Left ventricle myocardium superior (tissue), 1 donor: ENCODE measurements at regions not wholly inside any gene's neighbourhood (a gene's known extent, or its start where the extent isn't known, plus 50 kb on each side); places are given as distances from the start of the nearest gene placed in this dataset.

Source experiments
- ATAC-seq: fragments of 200-7000 bp; cut with Tn5 transposase; one replicate; pipeline ENCODE4 v1.9.1; 2020; ENCODE audit warnings: mild to moderate bottlenecking, moderate library complexity
- DNase-seq: peaks from one replicate; pipeline ENCODE4 v3.0.0-alpha.2; 2020
- intact Hi-C: fragments of 100-400 bp; cut with micrococcal nuclease; formaldehyde crosslinking; loops from one replicate; pipeline ENCODE4 v1.11.0; 2022
- donor health status: DM: no; HTN: yes; CAD: no; lungs with severe emphysema.

DNA sequence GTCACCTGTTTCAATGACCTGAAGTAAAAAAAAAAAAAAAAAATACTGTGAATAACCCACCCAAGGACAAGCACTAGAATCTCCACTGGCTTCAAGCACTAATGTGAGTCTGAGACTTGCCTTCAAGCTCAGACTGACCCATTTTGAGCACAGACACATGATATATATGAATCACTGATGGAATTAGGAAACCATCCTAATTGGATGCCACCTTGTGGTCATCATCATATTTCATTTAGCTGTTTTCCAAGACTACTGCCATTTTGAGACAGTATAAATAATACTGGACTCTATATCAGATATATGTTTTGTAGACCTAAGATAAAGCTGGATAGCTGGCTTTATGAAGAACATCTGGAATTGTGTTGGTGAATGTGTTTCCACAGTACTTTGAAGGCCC is 1232.0 kb downstream of the KCNT2 start:
- no peak for DNase-seq
- no peak for ATAC-seq

DNA sequence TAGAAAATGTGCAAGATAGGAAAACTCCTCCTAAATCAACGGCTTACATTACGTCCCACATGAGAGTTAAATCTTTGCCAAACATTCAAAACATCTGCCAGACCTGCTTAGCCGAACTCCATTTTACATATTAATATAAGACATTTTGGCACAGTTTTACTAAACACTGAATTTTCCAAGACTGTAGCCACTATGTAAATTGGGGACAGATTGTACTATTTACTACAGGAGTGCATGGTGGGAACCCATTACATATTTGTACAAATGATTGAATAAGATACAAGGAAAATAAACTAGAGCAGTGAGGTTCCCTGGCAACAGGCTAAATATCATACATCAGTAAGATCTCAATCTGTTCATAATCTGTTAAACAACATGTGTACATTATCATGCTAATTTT is 1234.4 kb downstream of the KCNT2 start:
- intact Hi-C loops: no loop called here
- ATAC-seq (no peak), DNase-seq (no peak)

More for the DNA sequence above, 1232.0 kb downstream of the KCNT2 start:
- intact Hi-C loops: no loop called here

DNA sequence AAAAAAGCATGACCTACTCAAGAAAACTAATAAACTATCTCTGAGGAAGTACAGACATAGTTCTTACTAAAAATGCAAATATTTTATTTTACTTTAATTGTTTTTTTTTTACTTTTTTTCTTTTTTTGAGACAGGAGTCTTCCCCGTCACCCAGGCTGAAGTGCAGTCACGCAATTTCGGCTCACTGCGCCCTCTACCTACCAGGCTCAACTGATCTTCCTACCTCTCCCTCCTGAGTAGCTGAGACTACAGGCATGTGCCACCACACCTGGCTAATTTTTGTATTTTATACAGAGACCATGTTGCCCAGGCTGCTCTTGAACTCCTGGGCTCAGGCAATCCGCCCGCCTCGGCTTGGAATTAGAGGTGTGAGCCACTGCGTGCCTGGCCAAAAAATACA is 1263.1 kb downstream of the KCNT2 start:
- ATAC-seq (no peak), DNase-seq (no peak)
- intact Hi-C loops: no loop called here

DNA sequence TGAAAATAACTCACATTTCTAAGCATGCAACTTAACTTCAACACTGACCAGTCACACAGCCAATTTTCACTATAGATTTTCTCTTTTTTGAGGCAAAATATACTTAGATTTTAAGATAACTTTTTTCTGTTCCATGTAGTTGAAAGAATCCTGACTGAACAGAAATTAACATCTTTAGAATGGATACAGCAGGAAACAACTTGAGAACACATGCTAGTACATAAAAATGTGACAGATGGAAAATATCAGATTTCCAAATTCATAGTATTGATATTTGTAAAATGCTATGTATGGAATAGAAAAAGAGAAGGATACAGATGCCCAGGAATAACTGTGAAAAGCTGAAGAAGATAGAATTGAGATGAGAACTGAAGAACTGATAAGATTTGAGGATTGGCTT is 1270.6 kb downstream of the KCNT2 start:
- intact Hi-C loops: no loop called here
- DNase-seq (no peak), ATAC-seq (no peak)

DNA sequence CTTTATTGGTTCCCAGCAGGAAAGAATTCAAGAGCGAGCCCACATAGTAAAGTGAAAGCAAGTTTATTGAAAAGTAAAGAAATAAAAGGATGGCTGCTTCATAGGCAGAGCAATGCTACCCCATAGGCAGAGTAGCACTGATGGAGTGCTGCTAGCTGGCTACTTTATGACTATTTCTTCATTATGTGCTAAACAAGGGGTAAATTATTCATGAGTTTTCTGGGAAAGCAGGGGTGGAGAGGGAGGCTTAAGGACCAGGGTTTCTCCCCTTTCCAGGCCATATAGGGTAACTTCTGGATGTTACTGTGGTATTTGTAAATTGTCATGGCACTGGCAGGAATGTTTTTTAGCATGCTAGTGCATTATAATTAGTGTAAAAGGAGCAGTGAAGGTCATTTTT is 1271.4 kb downstream of the KCNT2 start:
- intact Hi-C loops: no loop called here
- ATAC-seq (no peak), DNase-seq (no peak)

DNA sequence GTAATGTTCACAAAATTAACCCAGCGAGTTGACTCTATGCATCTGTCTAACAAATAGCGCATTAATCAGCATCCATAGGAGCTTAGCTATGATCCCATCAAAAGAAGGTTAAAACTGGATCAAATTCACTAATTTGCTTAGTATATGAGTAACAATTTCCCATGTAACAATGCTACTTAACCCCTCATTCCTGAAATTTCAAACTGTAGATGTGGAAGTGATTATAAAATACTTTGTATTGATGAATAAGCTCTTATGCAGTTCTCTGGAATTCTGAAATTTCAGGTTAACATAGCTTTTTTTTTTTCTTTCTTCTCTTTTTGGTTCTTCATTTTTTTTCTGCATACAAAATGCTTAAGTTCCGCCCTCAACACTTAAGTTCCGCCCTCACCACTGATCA is 1272.7 kb downstream of the KCNT2 start:
- no peak for DNase-seq
- intact Hi-C loops: no loop called here
- ATAC-seq: no peak

DNA sequence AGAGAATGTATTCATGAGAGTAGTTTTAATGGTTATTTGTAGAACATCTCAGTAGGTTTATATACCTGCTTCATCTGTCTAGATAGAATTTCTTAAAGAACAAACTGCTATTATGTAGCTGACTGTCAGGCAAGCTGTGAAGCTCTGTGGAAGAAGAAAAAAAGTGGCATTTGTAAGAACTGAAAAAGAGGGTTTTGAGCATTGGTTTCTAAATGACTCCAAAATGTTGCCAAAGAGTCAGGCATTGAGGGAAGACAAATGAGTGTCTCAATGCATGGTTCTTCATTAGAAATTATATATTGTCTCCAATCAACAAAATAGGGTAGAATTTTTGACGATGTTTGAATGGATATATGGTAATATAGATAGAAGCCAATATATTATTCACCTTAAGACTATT is 1276.1 kb downstream of the KCNT2 start:
- DNase-seq (no peak), ATAC-seq (no peak)
- intact Hi-C loops: no loop called here

DNA sequence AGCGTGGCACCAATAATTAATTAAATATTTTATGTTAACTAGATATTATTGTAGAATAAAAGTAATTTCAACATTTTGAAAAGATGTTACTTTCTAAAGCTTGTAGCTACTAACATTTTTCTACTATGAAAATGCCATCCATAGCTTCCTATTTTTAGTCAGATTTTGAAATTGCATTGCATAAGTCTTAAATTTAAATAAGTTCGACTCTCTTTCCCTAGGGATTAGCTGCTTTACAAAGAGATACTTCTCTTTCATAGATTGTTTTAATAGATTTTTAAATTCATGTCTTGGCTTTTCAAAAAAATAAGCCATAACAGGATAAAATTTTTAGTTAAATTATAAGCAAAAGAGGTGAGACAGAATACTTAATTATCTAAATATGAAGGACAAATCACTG is 1279.6 kb downstream of the KCNT2 start:
- ATAC-seq (no peak), DNase-seq (no peak)
- intact Hi-C loops: no loop called here

DNA sequence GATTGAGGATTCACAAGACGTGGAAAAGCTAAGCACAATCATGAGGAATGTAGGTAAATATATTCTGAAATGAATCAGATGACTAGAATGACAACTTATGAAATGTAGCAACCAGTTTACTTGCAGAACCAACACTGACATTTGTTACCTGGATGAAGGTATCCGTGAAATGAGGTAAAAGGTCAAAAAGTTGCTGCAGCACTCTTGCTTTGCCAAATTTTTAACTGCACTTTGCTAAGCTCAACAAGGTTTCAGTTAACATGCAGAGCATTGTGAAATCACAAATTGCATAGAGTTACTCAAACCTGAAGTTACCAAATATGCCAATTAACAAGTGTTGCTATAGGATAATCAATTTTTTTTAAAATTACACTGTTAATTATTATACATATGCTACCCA is 1280.1 kb downstream of the KCNT2 start:
- intact Hi-C loops: no loop called here
- no peak for ATAC-seq
- DNase-seq: no peak

DNA sequence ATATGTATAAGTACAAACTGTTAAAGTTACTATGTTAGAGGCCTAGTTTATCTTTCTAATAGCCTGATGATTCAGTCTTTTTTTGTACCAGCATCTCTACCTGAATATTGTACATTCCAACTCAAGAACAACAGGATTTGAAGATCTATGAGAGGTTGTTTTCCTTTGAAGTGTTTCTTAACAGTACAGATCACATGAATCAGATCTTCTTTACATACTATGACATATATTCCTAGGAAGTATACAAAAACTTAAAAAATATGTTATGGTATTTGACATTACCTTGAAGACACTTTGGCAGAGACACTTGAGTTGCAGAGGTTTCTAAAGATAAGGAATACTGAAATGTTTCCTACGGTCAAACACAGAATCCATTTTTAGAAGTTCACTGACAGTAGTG is 1280.9 kb downstream of the KCNT2 start:
- ATAC-seq (no peak), DNase-seq (no peak)
- intact Hi-C loops: no loop called here

DNA sequence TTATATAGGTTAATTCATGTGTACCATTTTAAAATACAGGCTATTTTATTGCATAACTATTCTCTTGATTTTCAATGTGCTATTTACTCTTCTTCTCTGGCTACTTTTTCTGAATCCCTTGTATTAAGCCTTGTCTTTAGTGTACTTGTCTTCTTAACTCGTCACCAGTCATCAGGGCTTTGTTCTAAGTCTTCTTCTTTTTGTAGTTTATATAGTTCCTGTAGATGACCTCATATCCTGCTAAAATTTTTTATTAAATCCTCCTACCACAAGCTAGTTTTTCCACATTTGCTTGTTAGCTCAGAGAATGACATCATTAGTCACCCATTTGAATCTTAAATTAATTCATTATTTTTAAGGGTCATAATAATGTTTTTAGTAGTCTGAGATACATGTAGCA is 1281.9 kb downstream of the KCNT2 start:
- intact Hi-C loops: no loop called here
- ATAC-seq (no peak), DNase-seq (no peak)

DNA sequence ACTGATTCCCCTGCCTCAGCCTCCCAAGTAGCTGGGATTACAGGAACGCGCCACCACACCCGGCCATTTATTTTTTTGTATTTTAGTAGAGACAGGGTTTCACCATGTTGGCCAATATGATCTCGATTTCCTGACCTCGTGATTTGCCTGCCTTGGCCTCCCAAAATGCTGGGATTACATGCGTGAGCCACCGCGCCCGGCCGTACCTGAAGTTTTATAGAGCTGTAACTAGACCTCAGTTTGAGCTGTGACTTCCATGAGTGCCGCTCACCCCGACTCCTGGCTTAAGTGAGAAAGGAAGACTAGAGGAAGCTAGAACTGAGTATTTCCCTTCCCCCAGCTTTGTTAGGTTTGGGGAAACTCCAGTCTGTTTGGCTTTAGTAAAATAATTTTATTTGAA is 1283.1 kb downstream of the KCNT2 start:
- no peak for ATAC-seq
- peak; percentile 22 for DNase-seq

DNA sequence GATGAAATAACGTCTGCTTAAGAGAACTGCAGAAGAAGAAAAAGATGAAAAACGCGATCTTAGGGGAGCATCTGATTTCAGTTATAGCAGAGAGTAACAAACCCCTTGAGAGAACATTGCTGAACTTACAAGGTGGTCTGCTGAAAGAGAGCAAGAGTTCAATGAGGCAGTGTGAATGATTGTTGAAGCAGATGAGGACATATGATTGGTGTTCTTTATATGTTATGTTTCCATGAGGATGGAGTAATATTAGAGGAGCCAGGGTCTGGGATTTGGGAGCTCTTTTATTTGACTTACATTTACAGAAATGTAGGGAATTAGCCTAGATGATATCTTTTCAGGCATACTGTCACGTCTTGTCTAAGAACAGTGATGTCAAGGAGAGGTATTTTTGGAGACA is 1302.0 kb downstream of the KCNT2 start:
- DNase-seq (no peak), ATAC-seq (no peak)
- intact Hi-C loops: no loop called here

More for the DNA sequence above, 1283.1 kb downstream of the KCNT2 start:
- intact Hi-C loops: no loop called here

DNA sequence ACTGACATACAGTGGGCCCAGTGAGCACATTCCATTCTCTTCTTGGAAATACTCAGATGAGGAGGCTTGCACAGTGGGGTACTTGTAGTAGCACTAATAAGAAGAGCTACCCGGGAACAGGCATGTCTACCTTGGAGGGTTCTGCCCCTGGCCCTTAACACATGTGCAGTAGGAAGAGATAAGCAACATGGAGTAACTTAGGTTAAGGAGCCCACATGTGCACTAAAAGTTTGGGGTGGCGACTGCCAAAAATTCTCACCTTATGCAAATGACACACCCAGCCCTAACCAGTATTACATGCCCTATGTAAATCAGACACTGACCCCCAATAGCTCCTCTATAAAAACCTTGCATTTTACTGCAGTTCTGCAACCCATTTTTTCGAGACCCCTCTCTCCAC is 1313.3 kb downstream of the KCNT2 start:
- no peak for ATAC-seq
- intact Hi-C loops: no loop called here
- no peak for DNase-seq

DNA sequence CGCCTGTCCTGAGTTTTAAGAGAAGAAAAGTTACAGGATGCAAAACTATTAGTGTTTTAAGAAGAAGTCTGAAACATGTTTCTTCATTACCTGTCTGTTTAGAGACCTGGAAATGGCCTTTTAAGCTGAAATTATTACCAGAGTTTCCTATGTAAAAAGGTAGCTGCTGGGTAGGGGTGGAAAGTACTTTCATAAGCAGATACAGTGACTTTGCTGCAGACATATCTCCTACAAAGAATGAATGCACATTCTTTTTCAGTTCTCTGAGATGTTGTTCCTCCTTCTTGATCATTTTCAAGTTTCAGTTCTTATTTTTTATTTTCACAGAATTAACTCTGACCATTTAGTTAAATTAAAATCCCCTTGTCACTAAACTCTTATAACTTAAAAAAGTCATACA is 1329.6 kb downstream of the KCNT2 start:
- no peak for ATAC-seq
- DNase-seq: no peak
- intact Hi-C loops: no loop called here

DNA sequence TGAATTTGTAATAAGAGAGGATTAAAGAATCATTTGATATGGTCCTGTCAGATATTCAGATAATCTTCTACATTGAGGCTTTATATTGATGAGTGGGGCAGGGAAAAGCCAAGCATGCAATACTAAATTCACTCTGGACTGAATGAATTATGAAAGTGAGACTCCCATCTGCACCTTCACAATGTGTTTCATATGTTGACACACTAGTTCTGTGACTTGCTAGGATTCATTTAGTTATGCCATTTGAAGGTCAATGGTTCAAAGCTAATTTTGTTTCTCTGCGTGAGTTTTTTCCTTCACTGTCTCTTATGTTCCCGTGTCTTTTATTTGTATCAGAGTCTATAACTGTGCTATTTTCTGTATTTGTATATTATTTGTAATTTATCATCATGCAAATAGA is 1332.5 kb downstream of the KCNT2 start:
- no peak for DNase-seq
- intact Hi-C loops: no loop called here
- no peak for ATAC-seq

DNA sequence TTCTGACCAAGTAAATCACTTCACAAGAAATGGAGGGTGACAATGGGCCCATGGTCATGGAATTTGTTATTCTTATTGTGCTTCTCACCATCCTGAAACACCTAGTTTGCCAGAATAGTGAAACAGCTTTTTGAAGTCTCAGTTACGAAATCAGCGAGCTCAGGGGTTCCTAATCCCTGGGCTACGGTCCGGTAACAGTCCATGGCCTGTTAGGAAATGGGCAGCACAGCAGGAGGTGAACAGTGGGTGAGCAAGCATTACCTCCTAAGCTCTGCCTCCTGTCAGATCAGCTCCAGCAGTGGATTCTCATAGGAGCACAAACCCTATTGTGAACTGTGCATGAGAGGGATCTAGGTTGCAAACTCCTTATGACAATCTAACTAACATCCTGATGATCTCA is 1356.3 kb downstream of the KCNT2 start:
- DNase-seq (no peak), ATAC-seq (no peak)
- intact Hi-C loops: no loop called here

DNA sequence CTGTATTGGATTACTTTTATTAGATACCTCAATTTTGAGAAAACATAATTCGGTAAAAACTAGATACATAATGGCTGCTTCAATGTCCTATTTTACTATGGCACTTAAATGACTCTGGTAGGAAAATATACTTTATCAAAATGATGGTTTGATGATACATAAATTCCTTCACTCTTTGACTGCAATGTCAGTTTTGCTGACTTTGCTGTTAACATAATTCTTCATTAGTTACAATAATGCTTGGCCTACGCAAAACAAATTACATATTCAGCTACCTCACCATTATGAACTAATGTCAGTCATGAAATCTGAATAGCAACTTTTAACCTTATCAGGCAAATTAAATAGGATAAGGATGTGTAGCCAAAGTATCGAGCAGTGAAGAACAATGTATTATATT is 1364.7 kb downstream of the KCNT2 start:
- intact Hi-C loops: no loop called here
- ATAC-seq (no peak), DNase-seq (no peak)

DNA sequence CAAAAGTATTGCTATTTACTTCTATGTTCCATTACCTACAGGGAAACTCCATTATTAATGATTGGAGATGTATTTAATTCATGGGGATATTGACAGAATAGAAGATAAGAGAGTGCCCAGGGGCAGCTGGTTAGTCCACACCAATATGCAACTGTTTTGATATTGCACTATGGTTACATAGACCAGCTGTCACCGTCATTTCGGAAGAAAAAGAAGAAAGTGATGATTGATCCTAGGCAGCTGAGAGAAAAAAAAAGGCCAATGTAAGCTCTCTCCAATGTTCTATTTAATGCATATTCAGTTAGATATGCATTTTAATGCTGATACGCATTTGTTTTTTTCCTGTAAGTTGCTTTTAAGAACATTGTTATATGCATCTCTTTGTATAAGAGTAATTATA is 1367.2 kb downstream of the KCNT2 start:
- intact Hi-C loops: no loop called here
- DNase-seq: no peak

DNA sequence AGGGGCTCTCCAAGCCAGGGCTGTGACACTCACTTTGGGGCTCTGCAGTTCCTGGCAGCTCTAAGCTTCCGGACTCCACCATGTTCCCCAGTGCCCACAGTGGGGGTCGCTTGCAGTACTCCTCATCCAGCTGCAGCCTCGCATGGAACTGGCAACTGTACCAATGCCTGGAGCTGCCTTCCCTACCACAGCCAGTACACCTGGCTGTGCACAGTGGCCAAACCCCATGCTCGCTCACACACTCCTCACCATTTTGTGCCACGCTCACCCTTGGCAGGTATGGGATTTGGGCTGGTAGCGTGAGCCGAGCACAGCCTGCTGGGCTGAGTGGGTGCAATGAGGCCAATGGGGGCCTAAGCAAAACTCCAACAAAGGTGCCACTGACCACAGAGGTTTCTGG is 1369.9 kb downstream of the KCNT2 start:
- no peak for DNase-seq
- no peak for ATAC-seq

More for the DNA sequence above, 1367.2 kb downstream of the KCNT2 start:
- no peak for ATAC-seq

DNA sequence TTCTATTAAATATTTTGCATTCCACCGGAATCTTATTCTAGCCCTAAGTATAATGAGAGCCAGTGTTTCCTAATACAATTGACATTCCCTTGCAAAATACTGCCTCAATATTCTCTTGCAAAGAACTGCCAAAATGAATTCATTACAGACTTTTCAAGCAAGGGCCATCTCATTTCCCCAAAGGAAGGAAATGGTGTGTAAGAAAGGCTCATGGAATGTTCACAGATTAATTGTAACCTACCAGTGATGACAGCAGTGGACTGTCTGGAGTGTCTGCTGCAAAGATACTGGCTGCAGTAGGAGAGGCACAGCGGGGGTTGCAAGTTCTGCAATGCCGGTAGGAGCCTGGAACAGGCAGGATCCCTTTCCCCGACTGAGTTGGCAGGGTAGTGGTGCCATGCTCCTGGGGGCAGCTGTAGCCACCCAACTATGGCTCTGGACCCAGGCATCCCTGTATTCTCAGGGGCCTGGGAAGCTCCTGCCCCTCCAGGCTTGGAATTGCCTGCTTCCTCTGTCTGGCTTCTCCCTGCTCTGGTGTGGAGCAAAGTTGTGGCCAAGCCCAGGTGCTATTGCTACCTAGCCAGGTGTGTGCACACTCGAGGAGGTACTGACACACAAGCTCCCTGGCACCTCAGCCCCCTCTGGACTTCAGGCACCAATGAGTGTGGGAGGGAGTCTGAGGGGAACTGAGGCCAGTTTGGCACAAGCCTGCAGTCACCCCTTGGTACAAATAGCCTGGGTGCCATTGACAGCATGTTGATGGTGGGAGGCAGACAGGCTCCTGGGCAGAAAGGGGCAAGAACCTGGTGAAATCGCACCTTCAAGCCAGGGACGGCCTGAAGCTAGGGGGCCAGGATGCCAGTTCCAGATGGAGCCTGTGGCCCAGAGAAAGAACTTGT is 1371.0 kb downstream of the KCNT2 start:
- no peak for DNase-seq
- intact Hi-C loops: no loop called here
- ATAC-seq: no peak

More for the DNA sequence above, 1369.9 kb downstream of the KCNT2 start:
- intact Hi-C loops: no loop called here
